H54 (cell line): ENCODE measurements at regions not wholly inside any gene's neighbourhood (a gene's known extent, or its start where the extent isn't known, plus 50 kb on each side); places are given as distances from the start of the nearest gene placed in this dataset.

Source experiments
- DNase-seq: peaks from one replicate; pipeline ENCODE4 v3.0.0; 2011; ENCODE audit warnings: low spot score, mixed read lengths; ENCODE audit not compliant: insufficient read length
- FAIRE-seq: peaks from 3 replicates; lab custom pipeline; 2011; peaks lifted over from hg19 to GRCh38; lab: Jason Lieb, UNC
- POLR2A ChIP-seq: IDR thresholded peaks from 2 replicates; pipeline ENCODE4 v1.6.1; 2011; ENCODE audit warnings: low read depth, mild to moderate bottlenecking, low read length

GRCh38 chr6:133583907-133584427, 304.9 kb upstream of the TCF21 start:
- no peak for DNase-seq
- TF ChIP-seq POLR2A = no peak
- FAIRE-seq = no peak

DNA sequence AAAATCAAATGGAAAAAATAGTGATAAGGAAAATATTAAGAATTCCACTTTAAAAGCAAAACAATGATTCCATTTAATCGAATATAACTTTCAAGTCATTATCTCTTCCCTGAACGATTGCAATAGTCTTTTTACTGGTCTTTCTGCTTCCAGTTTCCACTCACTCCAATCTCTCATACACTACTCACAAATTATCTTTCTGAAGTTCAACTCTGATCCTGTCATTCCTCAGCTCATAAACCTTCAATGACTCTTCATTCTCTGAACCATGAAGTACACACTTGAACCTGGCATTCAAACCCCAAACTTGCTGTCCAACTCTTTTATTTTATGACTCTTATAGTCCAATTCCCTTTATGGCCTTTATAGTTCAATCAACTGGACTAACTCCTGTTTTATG, 304.1 kb upstream of the TCF21 start:
- FAIRE-seq = no peak
- TF ChIP-seq POLR2A = no peak
- no peak for DNase-seq

DNA sequence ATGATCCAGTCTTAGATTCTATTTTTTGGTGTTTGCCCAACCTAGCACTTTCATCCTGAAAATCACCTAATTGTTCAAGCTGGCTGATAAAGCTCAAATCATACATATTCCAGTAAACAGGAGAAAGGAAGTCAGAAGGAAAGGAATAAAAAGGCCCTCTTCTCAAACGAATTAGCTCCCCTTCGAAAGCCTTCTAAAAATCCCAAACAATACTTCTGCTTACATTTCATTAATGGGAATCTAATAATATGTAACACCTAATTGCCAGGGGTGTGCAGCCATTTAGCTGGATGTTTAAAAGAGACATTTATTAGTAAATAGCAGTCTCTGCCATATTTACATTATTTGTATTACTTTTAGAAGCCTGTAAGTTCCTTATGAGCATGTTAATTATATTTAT, 302.9 kb upstream of the TCF21 start:
- DNase-seq (no peak), FAIRE-seq (no peak)
- TF ChIP-seq POLR2A = no peak

DNA sequence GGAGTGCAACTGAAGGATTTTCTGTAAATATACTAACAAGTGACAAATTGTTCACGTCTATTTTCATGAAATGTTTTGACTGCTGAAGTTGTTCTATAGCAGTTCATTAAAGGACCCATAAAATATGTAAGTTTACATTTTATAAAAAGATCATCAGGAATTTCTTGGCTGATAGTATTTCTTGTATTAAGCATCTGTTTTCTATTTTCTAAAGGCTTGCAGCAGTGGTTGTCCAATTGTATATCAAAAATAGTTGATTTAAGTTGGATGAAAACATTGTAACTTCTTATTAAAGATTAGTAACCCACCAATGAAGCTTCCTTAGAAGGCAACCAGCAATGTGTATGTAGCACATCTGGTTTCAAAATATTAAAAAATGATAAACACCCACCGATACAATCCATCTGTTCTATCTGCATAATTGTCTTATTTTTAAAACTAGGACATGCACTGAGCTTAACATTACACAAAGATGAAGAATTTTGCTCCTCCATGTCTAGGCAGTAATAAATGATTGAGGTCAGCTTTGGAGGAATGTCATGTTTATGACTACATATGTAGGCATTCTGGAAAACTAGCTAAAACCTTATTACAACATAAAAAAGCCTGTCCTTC, 301.3 kb upstream of the TCF21 start:
- TF ChIP-seq POLR2A = no peak
- FAIRE-seq = no peak
- no peak for DNase-seq

- no peak for DNase-seq
- FAIRE-seq = no peak
- no peak for TF ChIP-seq POLR2A
Observed at GRCh38 chr6:133590196-133590595, 298.7 kb upstream of the TCF21 start.

GRCh38 chr6:133590814-133591213, 298.1 kb upstream of the TCF21 start:
- TF ChIP-seq POLR2A = no peak
- FAIRE-seq = no peak
- no peak for DNase-seq

GRCh38 chr6:133591275-133591674, 297.6 kb upstream of the TCF21 start:
- FAIRE-seq (no peak), DNase-seq (no peak)
- TF ChIP-seq POLR2A = no peak

DNA sequence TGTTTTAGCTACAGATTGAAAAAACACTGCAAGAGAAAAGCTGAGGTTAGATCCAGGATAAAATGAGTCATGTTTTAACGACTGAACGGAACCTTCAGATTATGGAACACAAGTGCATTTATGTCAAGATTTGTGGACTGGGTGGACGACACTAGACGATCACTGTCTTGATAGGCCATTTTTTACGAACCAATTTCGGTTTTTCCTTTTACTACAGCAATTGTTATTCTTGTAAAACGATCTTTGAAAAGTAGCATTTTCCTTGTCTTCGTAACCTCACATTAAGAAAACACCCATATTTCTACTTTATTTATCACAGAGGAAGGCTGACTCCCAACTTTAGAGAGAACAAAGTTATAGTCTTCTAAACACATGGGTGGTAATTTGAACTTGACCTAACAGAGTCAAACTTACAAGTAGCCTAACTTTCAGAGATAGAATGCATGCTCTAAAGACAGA, 294.2 kb upstream of the TCF21 start:
- no peak for TF ChIP-seq POLR2A
- no peak for DNase-seq
- FAIRE-seq = no peak

DNA sequence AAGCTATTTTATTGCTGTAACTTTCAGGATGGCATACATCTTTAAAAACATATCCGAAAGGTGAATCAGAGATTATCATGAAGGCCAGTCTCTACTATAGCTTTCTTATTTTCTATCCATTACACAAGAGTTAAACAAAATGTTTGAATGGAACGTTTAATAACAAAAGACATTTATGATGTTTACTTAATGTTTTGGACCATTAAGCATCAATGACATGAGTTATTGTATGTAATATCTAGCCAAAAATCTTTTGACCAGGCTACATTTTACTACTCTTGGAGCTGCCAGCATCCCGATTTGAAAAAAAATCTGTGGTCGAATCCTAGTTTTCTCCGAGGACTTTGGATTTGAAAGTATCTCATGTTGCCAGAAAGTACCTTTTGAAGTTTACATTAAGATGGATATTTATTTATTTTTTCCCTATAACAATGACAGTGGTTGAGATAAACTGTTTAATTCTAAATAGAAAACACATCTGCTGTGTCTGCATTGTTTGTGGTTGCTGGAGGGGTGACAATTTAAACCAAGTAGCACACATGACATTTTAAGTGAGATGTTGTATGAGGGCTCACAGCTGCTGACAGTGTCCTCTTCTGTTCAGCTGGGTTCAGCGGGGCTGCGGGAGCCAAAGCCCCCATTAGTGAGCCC, 293.7 kb upstream of the TCF21 start:
- no peak for FAIRE-seq
- no peak for DNase-seq
- TF ChIP-seq POLR2A = no peak

DNA sequence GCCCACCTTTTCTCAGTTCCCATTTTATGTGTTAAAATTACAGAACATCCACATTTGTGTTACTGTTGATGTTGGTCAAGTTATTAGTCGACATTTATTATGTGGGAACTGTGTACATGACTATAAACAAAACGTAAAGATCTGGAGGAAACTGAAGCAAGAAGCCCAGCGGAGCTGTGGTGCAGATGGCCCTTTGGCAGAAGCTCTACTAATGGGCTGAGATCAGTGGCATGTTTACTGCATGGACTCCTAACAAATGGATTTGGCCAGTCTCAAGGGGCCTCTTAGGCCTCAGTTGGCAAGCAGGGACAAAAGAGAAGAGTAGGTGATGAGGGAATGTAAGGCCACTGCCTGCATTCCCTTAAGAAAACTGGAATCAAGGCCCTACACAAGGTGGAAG, 282.1 kb upstream of the TCF21 start:
- DNase-seq (no peak), FAIRE-seq (no peak)
- no peak for TF ChIP-seq POLR2A

DNA sequence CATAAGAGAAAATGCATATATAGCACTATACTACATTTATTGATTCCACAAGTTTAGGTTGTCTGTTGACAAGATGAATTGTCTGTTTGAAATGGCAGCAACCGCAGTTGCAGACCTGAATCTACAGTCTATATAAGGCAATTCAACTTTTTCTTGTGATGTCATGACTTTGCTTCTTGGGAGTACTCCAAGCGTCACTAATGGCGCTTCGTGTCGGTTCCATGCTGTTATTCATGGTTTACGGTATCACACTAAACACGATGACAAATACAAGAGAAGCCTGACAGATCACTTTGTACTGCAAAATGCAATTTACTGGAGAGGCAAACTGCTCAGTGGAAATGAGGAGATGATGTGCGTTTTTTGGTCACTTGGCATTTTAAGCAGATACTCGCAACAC, 280.3 kb upstream of the TCF21 start:
- FAIRE-seq = no peak

GRCh38 chr6:133609415-133610226, 279.3 kb upstream of the TCF21 start:
- peak; percentile 97 for FAIRE-seq
- TF ChIP-seq POLR2A = no peak

More for the DNA sequence above, 280.3 kb upstream of the TCF21 start:
- no peak for DNase-seq
- no peak for TF ChIP-seq POLR2A

GRCh38 chr6:133610227-133610840, 278.6 kb upstream of the TCF21 start:
- no peak for DNase-seq
- TF ChIP-seq POLR2A = no peak
- no peak for FAIRE-seq

More at GRCh38 chr6:133609415-133610226, 279.3 kb upstream of the TCF21 start:
- peak; percentile 32 for DNase-seq
